ENCODE measurements at regions not wholly inside any gene's neighbourhood (a gene's known extent, or its start where the extent isn't known, plus 50 kb on each side); places are given as distances from the start of the nearest gene placed in this dataset.

- Histone ChIP-seq H3K9me3 (ENCODE audit: control insufficient read depth in 2 of 2, insufficient read depth in 1 of 2, low read length in 1 of 2) (no peaks in the 10 kb centered on the region), H3K27ac (ENCODE audit: low read depth in 1 of 2, low read length in 1 of 2) (no peak overlapping the region), H3K4me1 (ENCODE audit: control insufficient read depth in 2 of 2, insufficient read depth in 2 of 2, low read length in 2 of 2) (no peaks in the 10 kb centered on the region), H3K27me3 (ENCODE audit: control insufficient read depth in 2 of 2, insufficient read depth in 1 of 2, low read length in 1 of 2) (no peaks in the 10 kb centered on the region), H3K36me3 (ENCODE audit: control insufficient read depth in 2 of 2, insufficient read depth in 2 of 2, low read length in 1 of 2) (no peaks in the 10 kb centered on the region), H3K4me3 (ENCODE audit: low read length in 2 of 2) (no peak overlapping the region)
- 89% methylated on average over 3 of the region's 3 CpGs for WGBS
- no peak for DNase-seq (ENCODE audit: low read depth in 6 of 9, low spot score in 9 of 9)
Observed at GRCh38 chr18:68505178-68505574, 209.7 kb downstream of the TMX3 start.

GRCh38 chr18:68504441-68505177 is 210.3 kb downstream of the TMX3 start:
- H3K9me3 ChIP-seq (ENCODE audit: control insufficient read depth in 2 of 2, insufficient read depth in 1 of 2, low read length in 1 of 2) = no peaks in the 10 kb centered on the region
- WGBS = 65% methylated on average over 2 of the region's 2 CpGs

GRCh38 chr18:68500556-68500955 is 214.4 kb downstream of the TMX3 start:
- Histone ChIP-seq H3K27ac (ENCODE audit: low read depth in 1 of 2, low read length in 1 of 2) (no peak overlapping the region), H3K9me3 (ENCODE audit: control insufficient read depth in 2 of 2, insufficient read depth in 1 of 2, low read length in 1 of 2) (no peaks in the 10 kb centered on the region), H3K36me3 (ENCODE audit: control insufficient read depth in 2 of 2, insufficient read depth in 2 of 2, low read length in 1 of 2) (no peaks in the 10 kb centered on the region), H3K4me1 (ENCODE audit: control insufficient read depth in 2 of 2, insufficient read depth in 2 of 2, low read length in 2 of 2) (no peaks in the 10 kb centered on the region), H3K27me3 (ENCODE audit: control insufficient read depth in 2 of 2, insufficient read depth in 1 of 2, low read length in 1 of 2) (no peaks in the 10 kb centered on the region), H3K4me3 (ENCODE audit: low read length in 2 of 2) (no peak overlapping the region)
- DNase-seq (ENCODE audit: low read depth in 6 of 9, low spot score in 9 of 9) = no peak
- 95% methylated on average over 4 of the region's 4 CpGs for WGBS

More at GRCh38 chr18:68504441-68505177, 210.3 kb downstream of the TMX3 start:
- no peak for DNase-seq (ENCODE audit: low read depth in 6 of 9, low spot score in 9 of 9)
- no peaks in the 10 kb centered on the region for H3K4me1 ChIP-seq (ENCODE audit: control insufficient read depth in 2 of 2, insufficient read depth in 2 of 2, low read length in 2 of 2)
- H3K27me3 ChIP-seq (ENCODE audit: control insufficient read depth in 2 of 2, insufficient read depth in 1 of 2, low read length in 1 of 2) = no peaks in the 10 kb centered on the region
- H3K36me3 ChIP-seq (ENCODE audit: control insufficient read depth in 2 of 2, insufficient read depth in 2 of 2, low read length in 1 of 2) = no peaks in the 10 kb centered on the region
- H3K4me3 ChIP-seq (ENCODE audit: low read length in 2 of 2) = no peak overlapping the region
- H3K27ac ChIP-seq (ENCODE audit: low read depth in 1 of 2, low read length in 1 of 2) = no peak overlapping the region

- Histone ChIP-seq H3K36me3 (ENCODE audit: control insufficient read depth in 2 of 2, insufficient read depth in 2 of 2, low read length in 1 of 2) (no peaks in the 10 kb centered on the region), H3K4me1 (ENCODE audit: control insufficient read depth in 2 of 2, insufficient read depth in 2 of 2, low read length in 2 of 2) (no peaks in the 10 kb centered on the region), H3K27me3 (ENCODE audit: control insufficient read depth in 2 of 2, insufficient read depth in 1 of 2, low read length in 1 of 2) (no peaks in the 10 kb centered on the region), H3K27ac (ENCODE audit: low read depth in 1 of 2, low read length in 1 of 2) (no peak overlapping the region), H3K9me3 (ENCODE audit: control insufficient read depth in 2 of 2, insufficient read depth in 1 of 2, low read length in 1 of 2) (no peaks in the 10 kb centered on the region), H3K4me3 (ENCODE audit: low read length in 2 of 2) (no peak overlapping the region)
- DNase-seq (ENCODE audit: low read depth in 6 of 9, low spot score in 9 of 9) = no peak
- WGBS = 86% methylated on average over 2 of the region's 2 CpGs
Observed at GRCh38 chr18:68499141-68499540, 215.8 kb downstream of the TMX3 start.

GRCh38 chr18:68498636-68499035 is 216.3 kb downstream of the TMX3 start:
- H3K4me3 ChIP-seq (ENCODE audit: low read length in 2 of 2) = no peak overlapping the region
- DNase-seq (ENCODE audit: low read depth in 6 of 9, low spot score in 9 of 9) = no peak
- WGBS = 94% methylated on average over 1 of the region's 1 CpG
- H3K4me1 ChIP-seq (ENCODE audit: control insufficient read depth in 2 of 2, insufficient read depth in 2 of 2, low read length in 2 of 2) = no peaks in the 10 kb centered on the region
- H3K9me3 ChIP-seq (ENCODE audit: control insufficient read depth in 2 of 2, insufficient read depth in 1 of 2, low read length in 1 of 2) = no peaks in the 10 kb centered on the region
- H3K36me3 ChIP-seq (ENCODE audit: control insufficient read depth in 2 of 2, insufficient read depth in 2 of 2, low read length in 1 of 2) = no peaks in the 10 kb centered on the region
- H3K27ac ChIP-seq (ENCODE audit: low read depth in 1 of 2, low read length in 1 of 2) = no peak overlapping the region
- no peaks in the 10 kb centered on the region for H3K27me3 ChIP-seq (ENCODE audit: control insufficient read depth in 2 of 2, insufficient read depth in 1 of 2, low read length in 1 of 2)

DNA sequence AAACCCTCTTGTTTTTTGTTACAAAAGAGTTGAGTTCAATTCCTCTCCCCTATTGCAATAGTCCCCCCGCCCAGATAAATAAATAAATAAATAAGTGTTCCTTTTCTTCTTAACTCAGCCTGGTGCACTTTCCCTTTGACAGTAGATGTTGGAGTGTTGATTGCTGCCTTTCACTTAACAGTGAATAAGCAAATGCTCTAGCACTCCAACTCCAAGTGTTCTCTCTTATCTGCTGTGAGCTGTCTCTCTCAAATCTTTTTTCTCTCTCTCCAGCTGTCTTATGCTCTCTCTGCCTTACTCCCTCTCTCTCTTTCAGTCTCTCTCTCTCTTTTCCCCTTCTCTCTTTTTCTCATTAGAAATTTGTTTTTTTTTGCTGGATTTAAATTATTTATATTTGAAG is 216.7 kb downstream of the TMX3 start:
- no peaks in the 10 kb centered on the region for H3K9me3 ChIP-seq (ENCODE audit: control insufficient read depth in 2 of 2, insufficient read depth in 1 of 2, low read length in 1 of 2)
- H3K36me3 ChIP-seq (ENCODE audit: control insufficient read depth in 2 of 2, insufficient read depth in 2 of 2, low read length in 1 of 2) = no peaks in the 10 kb centered on the region
- no peaks in the 10 kb centered on the region for H3K4me1 ChIP-seq (ENCODE audit: control insufficient read depth in 2 of 2, insufficient read depth in 2 of 2, low read length in 2 of 2)
- H3K27me3 ChIP-seq (ENCODE audit: control insufficient read depth in 2 of 2, insufficient read depth in 1 of 2, low read length in 1 of 2) = no peaks in the 10 kb centered on the region
- no peak for DNase-seq (ENCODE audit: low read depth in 6 of 9, low spot score in 9 of 9)
- 86% methylated on average over 1 of the region's 1 CpG for WGBS
- H3K4me3 ChIP-seq (ENCODE audit: low read length in 2 of 2) = no peak overlapping the region
- no peak overlapping the region for H3K27ac ChIP-seq (ENCODE audit: low read depth in 1 of 2, low read length in 1 of 2)

DNA sequence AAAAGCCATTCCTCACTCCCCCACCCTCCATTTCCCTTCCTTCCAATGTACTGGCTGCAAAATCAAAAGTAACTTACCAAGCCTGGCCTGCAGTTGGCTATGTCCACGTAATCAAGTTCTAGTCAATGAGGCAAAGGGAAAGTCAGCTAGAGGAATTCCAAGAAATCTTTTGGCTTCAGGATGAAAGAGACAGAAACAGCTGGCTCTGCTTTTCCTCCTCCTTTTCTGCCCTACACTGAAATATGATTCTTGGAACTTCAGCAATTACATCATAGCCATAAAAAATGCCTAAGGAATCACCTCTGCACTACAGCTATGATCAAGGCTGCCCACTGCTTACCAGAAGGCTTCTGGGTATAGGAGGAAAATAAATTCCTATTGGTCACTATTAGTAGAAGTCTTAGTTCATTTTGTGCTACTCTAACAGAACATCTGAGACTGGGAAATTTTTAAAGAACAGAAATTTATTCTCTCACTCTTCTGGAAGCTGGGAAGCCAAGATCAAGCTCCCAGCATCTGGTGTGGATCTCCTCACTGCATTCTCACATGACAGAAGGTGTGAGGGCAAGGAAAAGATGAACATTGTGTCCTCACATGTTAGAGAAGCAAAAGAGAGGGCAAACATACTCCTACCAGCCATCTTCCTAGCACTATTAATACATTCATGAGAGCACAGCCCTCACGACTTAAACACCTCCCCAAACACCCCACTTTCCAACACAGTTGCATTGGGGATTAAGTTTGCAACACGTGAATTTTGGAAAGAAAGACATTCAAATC is 219.9 kb downstream of the TMX3 start:
- WGBS = 85% methylated on average over 3 of the region's 3 CpGs
- H3K4me3 ChIP-seq (ENCODE audit: low read length in 2 of 2) = no peak overlapping the region
- H3K27ac ChIP-seq (ENCODE audit: low read depth in 1 of 2, low read length in 1 of 2) = no peak overlapping the region

DNA sequence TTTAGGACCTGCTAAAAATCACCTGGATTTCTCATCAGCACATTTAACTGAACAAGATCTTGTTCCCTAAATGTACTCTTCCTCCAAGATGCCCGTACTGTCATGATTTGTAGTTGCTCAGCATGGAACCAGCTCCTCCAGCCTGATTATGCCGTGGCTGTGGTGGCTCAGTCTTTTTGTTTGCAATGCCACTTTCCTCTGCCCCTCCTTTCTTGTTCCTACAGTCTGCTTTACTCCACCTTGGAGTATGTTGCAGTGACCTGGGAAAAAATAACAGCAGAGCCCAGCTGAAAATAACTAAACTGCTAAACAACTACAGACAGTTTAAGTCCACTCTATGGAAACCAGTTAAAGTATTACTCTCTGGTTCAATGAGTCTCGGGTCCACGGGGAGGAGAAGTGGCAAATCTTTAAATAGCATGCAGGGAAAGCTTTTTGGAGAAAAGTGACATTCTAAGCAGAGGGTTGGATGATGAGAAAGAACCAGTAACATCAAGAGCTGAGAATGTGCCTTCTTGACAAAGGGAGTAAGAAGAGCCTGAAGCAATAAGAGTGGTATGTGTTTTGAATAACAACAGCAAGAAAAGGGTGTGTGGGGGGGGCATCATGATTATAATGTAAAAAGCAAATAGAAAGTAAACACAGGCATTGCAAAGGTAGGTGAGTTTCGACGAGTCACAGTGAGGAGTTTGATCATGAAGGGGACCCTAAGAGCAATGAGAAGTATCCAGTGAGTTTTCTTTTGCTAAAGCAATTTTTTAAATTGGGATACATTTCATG is 225.7 kb downstream of the TMX3 start:
- no peak overlapping the region for H3K4me3 ChIP-seq (ENCODE audit: low read length in 2 of 2)
- no peaks in the 10 kb centered on the region for H3K9me3 ChIP-seq (ENCODE audit: control insufficient read depth in 2 of 2, insufficient read depth in 1 of 2, low read length in 1 of 2)
- no peaks in the 10 kb centered on the region for H3K27me3 ChIP-seq (ENCODE audit: control insufficient read depth in 2 of 2, insufficient read depth in 1 of 2, low read length in 1 of 2)
- H3K4me1 ChIP-seq (ENCODE audit: control insufficient read depth in 2 of 2, insufficient read depth in 2 of 2, low read length in 2 of 2) = no peaks in the 10 kb centered on the region
- DNase-seq (ENCODE audit: low read depth in 6 of 9, low spot score in 9 of 9) = no peak
- WGBS = 32% methylated on average over 6 of the region's 6 CpGs
- no peak overlapping the region for H3K27ac ChIP-seq (ENCODE audit: low read depth in 1 of 2, low read length in 1 of 2)
- no peaks in the 10 kb centered on the region for H3K36me3 ChIP-seq (ENCODE audit: control insufficient read depth in 2 of 2, insufficient read depth in 2 of 2, low read length in 1 of 2)

More for the DNA sequence above, 219.9 kb downstream of the TMX3 start:
- Histone ChIP-seq H3K27me3 (ENCODE audit: control insufficient read depth in 2 of 2, insufficient read depth in 1 of 2, low read length in 1 of 2) (no peaks in the 10 kb centered on the region), H3K9me3 (ENCODE audit: control insufficient read depth in 2 of 2, insufficient read depth in 1 of 2, low read length in 1 of 2) (no peaks in the 10 kb centered on the region), H3K36me3 (ENCODE audit: control insufficient read depth in 2 of 2, insufficient read depth in 2 of 2, low read length in 1 of 2) (no peaks in the 10 kb centered on the region), H3K4me1 (ENCODE audit: control insufficient read depth in 2 of 2, insufficient read depth in 2 of 2, low read length in 2 of 2) (no peaks in the 10 kb centered on the region)
- no peak for DNase-seq (ENCODE audit: low read depth in 6 of 9, low spot score in 9 of 9)

GRCh38 chr18:68484241-68484640 is 230.7 kb downstream of the TMX3 start:
- no peak overlapping the region for H3K27ac ChIP-seq (ENCODE audit: low read depth in 1 of 2, low read length in 1 of 2)
- H3K36me3 ChIP-seq (ENCODE audit: control insufficient read depth in 2 of 2, insufficient read depth in 2 of 2, low read length in 1 of 2) = no peaks in the 10 kb centered on the region
- H3K4me1 ChIP-seq (ENCODE audit: control insufficient read depth in 2 of 2, insufficient read depth in 2 of 2, low read length in 2 of 2) = no peaks in the 10 kb centered on the region
- no peaks in the 10 kb centered on the region for H3K9me3 ChIP-seq (ENCODE audit: control insufficient read depth in 2 of 2, insufficient read depth in 1 of 2, low read length in 1 of 2)
- WGBS = 93% methylated on average over 4 of the region's 4 CpGs
- no peaks in the 10 kb centered on the region for H3K27me3 ChIP-seq (ENCODE audit: control insufficient read depth in 2 of 2, insufficient read depth in 1 of 2, low read length in 1 of 2)
- no peak for DNase-seq (ENCODE audit: low read depth in 6 of 9, low spot score in 9 of 9)
- H3K4me3 ChIP-seq (ENCODE audit: low read length in 2 of 2) = no peak overlapping the region
